ENCODE measurements at regions not wholly inside any gene's neighbourhood (a gene's known extent, or its start where the extent isn't known, plus 50 kb on each side); places are given as distances from the start of the nearest gene placed in this dataset.

DNA sequence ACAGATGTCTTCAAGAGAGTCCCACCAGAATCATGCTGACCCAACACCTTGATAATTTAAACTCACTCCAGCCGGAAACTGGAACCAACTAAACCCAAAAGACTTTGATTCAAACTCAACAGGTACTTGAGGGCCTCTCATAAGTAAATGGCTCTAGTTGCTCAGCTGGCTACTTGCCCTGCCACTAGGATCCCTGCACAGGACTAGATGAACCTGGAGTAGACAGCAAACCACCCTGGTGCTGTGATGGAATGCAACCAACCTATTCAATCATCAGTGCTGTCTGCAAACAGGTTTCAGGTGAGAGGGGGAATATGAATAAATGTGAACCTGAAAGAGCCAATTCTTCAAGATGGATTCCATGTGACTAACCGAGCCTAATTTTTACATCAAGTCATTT lies 216.3 kb downstream of the KATNAL1 start:
- TF ChIP-seq, protein P1, sequence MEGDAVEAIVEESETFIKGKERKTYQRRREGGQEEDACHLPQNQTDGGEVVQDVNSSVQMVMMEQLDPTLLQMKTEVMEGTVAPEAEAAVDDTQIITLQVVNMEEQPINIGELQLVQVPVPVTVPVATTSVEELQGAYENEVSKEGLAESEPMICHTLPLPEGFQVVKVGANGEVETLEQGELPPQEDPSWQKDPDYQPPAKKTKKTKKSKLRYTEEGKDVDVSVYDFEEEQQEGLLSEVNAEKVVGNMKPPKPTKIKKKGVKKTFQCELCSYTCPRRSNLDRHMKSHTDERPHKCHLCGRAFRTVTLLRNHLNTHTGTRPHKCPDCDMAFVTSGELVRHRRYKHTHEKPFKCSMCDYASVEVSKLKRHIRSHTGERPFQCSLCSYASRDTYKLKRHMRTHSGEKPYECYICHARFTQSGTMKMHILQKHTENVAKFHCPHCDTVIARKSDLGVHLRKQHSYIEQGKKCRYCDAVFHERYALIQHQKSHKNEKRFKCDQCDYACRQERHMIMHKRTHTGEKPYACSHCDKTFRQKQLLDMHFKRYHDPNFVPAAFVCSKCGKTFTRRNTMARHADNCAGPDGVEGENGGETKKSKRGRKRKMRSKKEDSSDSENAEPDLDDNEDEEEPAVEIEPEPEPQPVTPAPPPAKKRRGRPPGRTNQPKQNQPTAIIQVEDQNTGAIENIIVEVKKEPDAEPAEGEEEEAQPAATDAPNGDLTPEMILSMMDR (conservative IDR thresholded peaks at IDR 0.05; ENCODE audit: low read length): no peak
- TF ChIP-seq EZH2phosphoT487 (IDR thresholded peaks at IDR 0.05; ENCODE audit: borderline replicate concordance, low read depth, low read length): no peak

Measured in OCI-LY7 (cell line).